BE2C (cell line): ENCODE measurements at regions not wholly inside any gene's neighbourhood (a gene's known extent, or its start where the extent isn't known, plus 50 kb on each side); places are given as distances from the start of the nearest gene placed in this dataset.

Source experiments
- DNase-seq: peaks from one replicate; pipeline ENCODE4 v3.0.0-alpha.2; 2020
- H3K27me3 ChIP-seq: fragments of 250-450 bp; sonication (Bioruptor Pico); 2 replicates; pipeline ENCODE4 v1.5.1; 2020; ENCODE audit warnings: mild to moderate bottlenecking
- H3K36me3 ChIP-seq: fragments of 250-450 bp; sonication (Bioruptor Pico); 2 replicates; pipeline ENCODE4 v1.5.1; 2020; ENCODE audit warnings: mild to moderate bottlenecking
- H3K4me1 ChIP-seq: fragments of 250-450 bp; sonication (Bioruptor Pico); 2 replicates; pipeline ENCODE4 v1.5.1; 2020
- H3K4me3 ChIP-seq: 2 replicates; pipeline ENCODE4 v1.5.1; 2011; ENCODE audit warnings: low read depth, low read length
- H3K9me3 ChIP-seq: fragments of 250-450 bp; sonication (Bioruptor Pico); 2 replicates; pipeline ENCODE4 v1.5.1; 2020
- CTCF ChIP-seq: IDR thresholded peaks from 2 replicates; pipeline ENCODE4 v1.5.1; 2012; ENCODE audit warnings: mild to moderate bottlenecking, low read depth, low read length

- Histone ChIP-seq H3K9me3 (no peaks in the 10 kb centered on the region), H3K4me3 (no peak overlapping the region), H3K36me3 (no peaks in the 10 kb centered on the region), H3K4me1 (no peaks in the 10 kb centered on the region), H3K27me3 (no peaks in the 10 kb centered on the region)
- TF ChIP-seq CTCF: no peak
- DNase-seq: no peak
These were observed 139.8 kb downstream of the IRX2 start for GRCh38 chr5:2611659-2612058.

- Histone ChIP-seq H3K4me1 (no peaks in the 10 kb centered on the region), H3K27me3 (no peaks in the 10 kb centered on the region), H3K9me3 (no peaks in the 10 kb centered on the region), H3K36me3 (no peaks in the 10 kb centered on the region), H3K4me3 (no peak overlapping the region)
- TF ChIP-seq CTCF: no peak
- no peak for DNase-seq
These were observed 140.5 kb downstream of the IRX2 start for GRCh38 chr5:2610986-2611385.

GRCh38 chr5:2608391-2608790 lies 143.1 kb downstream of the IRX2 start:
- Histone ChIP-seq H3K4me1 (no peaks in the 10 kb centered on the region), H3K9me3 (no peaks in the 10 kb centered on the region), H3K36me3 (no peaks in the 10 kb centered on the region), H3K27me3 (no peaks in the 10 kb centered on the region), H3K4me3 (no peak overlapping the region)
- TF ChIP-seq CTCF: no peak
- DNase-seq: no peak

- no peak for TF ChIP-seq CTCF
- Histone ChIP-seq H3K4me1 (no peaks in the 10 kb centered on the region), H3K4me3 (no peak overlapping the region), H3K36me3 (no peaks in the 10 kb centered on the region), H3K9me3 (no peaks in the 10 kb centered on the region), H3K27me3 (no peaks in the 10 kb centered on the region)
- DNase-seq: no peak
These were observed 143.9 kb downstream of the IRX2 start for GRCh38 chr5:2607598-2607997.

- TF ChIP-seq CTCF: no peak
- Histone ChIP-seq H3K4me3 (no peak overlapping the region), H3K27me3 (no peaks in the 10 kb centered on the region), H3K4me1 (no peaks in the 10 kb centered on the region), H3K9me3 (no peaks in the 10 kb centered on the region), H3K36me3 (no peaks in the 10 kb centered on the region)
- DNase-seq: no peak
These were observed 148.3 kb downstream of the IRX2 start for GRCh38 chr5:2603272-2603575.

- no peaks in the 10 kb centered on the region for H3K9me3 ChIP-seq
- no peak overlapping the region for H3K4me3 ChIP-seq
- no peaks in the 10 kb centered on the region for H3K27me3 ChIP-seq
- no peak for TF ChIP-seq CTCF
- DNase-seq: no peak
- H3K4me1 ChIP-seq: no peaks in the 10 kb centered on the region
- no peaks in the 10 kb centered on the region for H3K36me3 ChIP-seq
These were observed 148.8 kb downstream of the IRX2 start for GRCh38 chr5:2602451-2603271.
